HEK293T (cell line): ENCODE measurements at regions not wholly inside any gene's neighbourhood (a gene's known extent, or its start where the extent isn't known, plus 50 kb on each side); places are given as distances from the start of the nearest gene placed in this dataset.

Source experiments
- CTCF ChIA-PET: fragments of 350-600 bp; formaldehyde crosslinking; extraction: SDS; loops from one replicate; lab custom pipeline; 2021; ENCODE audit warnings: antibody characterized with exemption, inconsistent platforms; lab: Yijun Ruan, JAX
- POLR2A ChIA-PET: fragments of 350-600 bp; formaldehyde crosslinking; extraction: SDS; loops from one replicate; lab custom pipeline; 2020; ENCODE audit warnings: antibody characterized with exemption, inconsistent platforms; lab: Yijun Ruan, JAX
- DNase-seq: peaks from one replicate; pipeline ENCODE4 v3.0.0; 2012; ENCODE audit warnings: mixed read lengths; ENCODE audit errors: extremely low spot score
- ARNT ChIP-seq: fragments of 450-650 bp; IDR thresholded peaks from 2 replicates; pipeline ENCODE4 v1.6.1; 2017; ENCODE audit warnings: mild to moderate bottlenecking
- BHLHE40 ChIP-seq: fragments of 450-650 bp; IDR thresholded peaks from 2 replicates; pipeline ENCODE4 v1.6.1; 2016; ENCODE audit warnings: mild to moderate bottlenecking, moderate library complexity, borderline replicate concordance
- CTBP1 ChIP-seq: fragments of 450-650 bp; IDR thresholded peaks from 2 replicates; pipeline ENCODE4 v1.6.1; 2016; ENCODE audit warnings: borderline replicate concordance
- ELF4 ChIP-seq: fragments of 450-650 bp; IDR thresholded peaks from 2 replicates; pipeline ENCODE4 v1.6.1; 2017; ENCODE audit warnings: antibody characterized with exemption
- FOXA1 ChIP-seq: fragments of 450-650 bp; IDR thresholded peaks from 2 replicates; pipeline ENCODE4 v1.6.1; 2016; ENCODE audit warnings: mild to moderate bottlenecking
- FOXK2 ChIP-seq: fragments of 450-650 bp; IDR thresholded peaks from 2 replicates; pipeline ENCODE4 v1.6.1; 2016; ENCODE audit warnings: mild to moderate bottlenecking
- FOXM1 ChIP-seq: fragments of 450-650 bp; IDR thresholded peaks from 2 replicates; pipeline ENCODE4 v1.6.1; 2017; ENCODE audit warnings: mild to moderate bottlenecking, borderline replicate concordance
- HDGF ChIP-seq: fragments of 450-650 bp; IDR thresholded peaks from 2 replicates; pipeline ENCODE4 v1.6.1; 2017; ENCODE audit warnings: antibody characterized with exemption, borderline replicate concordance
- L3MBTL2 ChIP-seq: fragments of 450-650 bp; conservative IDR thresholded peaks from 2 replicates; pipeline ENCODE4 v1.6.1; 2016; ENCODE audit warnings: mild to moderate bottlenecking
- LEF1 ChIP-seq: fragments of 450-650 bp; IDR thresholded peaks from 2 replicates; pipeline ENCODE4 v1.6.1; 2017; ENCODE audit warnings: mild to moderate bottlenecking, borderline replicate concordance
- NFRKB ChIP-seq: fragments of 450-650 bp; IDR thresholded peaks from 2 replicates; pipeline ENCODE4 v1.6.1; 2016; ENCODE audit warnings: mild to moderate bottlenecking, moderate library complexity
- SP1 ChIP-seq: fragments of 450-650 bp; IDR thresholded peaks from 2 replicates; pipeline ENCODE4 v1.6.1; 2017
- SUZ12 ChIP-seq: fragments of 450-650 bp; IDR thresholded peaks from 2 replicates; pipeline ENCODE4 v1.6.1; 2016; ENCODE audit warnings: mild to moderate bottlenecking
- TARDBP ChIP-seq: fragments of 450-650 bp; IDR thresholded peaks from 2 replicates; pipeline ENCODE4 v1.6.1; 2016
- ZNF384 ChIP-seq: fragments of 450-650 bp; IDR thresholded peaks from 2 replicates; pipeline ENCODE4 v1.6.1; 2016
- TF ChIP-seq, protein P1 (sequence below): fragments of 450-650 bp; IDR thresholded peaks from 2 replicates; pipeline ENCODE4 v1.6.1; 2016

DNA sequence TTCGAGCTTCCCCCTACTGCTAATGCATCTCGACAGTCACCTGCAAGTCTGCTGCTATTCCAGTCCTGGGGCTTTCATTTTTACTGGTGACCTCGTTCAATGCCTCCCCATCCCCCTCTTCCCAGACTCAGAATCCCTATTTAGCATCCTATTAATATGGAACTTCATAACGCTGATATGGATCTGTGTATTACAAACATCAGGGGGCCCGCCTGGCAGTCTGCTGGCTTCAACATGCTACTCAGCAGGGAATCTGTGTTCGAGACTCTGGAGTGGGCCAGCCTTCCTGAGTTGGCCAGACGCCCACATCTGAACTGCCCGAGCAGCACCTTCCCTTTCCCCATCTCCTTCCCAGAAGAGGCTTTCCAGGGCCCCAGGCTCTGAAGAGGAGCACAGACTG lies 173.9 kb upstream of the PPARGC1A start:
- no peak for DNase-seq
- POLR2A ChIA-PET: no interaction called here
- CTCF ChIA-PET: no interaction called here
- TF ChIP-seq ZNF384: no peak
- TF ChIP-seq TARDBP: no peak
- TF ChIP-seq FOXK2: no peak
- no peak for TF ChIP-seq HDGF
- TF ChIP-seq FOXM1: no peak
- no peak for TF ChIP-seq FOXA1
- no peak for TF ChIP-seq L3MBTL2
- TF ChIP-seq CTBP1: no peak

DNA sequence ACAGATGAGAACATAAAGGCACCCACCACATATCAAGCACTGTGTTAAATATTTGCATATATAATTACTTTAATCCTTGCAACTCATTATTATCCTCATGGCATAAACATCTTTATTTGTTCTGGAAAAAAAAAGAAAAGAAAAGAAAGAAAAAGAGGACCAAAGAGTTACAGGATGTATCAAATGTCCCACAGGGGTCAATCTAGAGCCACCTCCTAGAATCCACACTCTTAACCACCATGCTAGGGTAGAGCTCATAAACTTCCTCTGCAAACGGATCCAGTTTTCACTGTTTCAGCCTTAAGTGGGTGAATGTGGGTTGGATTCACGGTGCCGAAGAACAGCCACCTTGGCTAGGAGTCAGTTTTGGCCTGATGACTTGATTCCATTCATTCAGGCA lies 171.1 kb upstream of the PPARGC1A start:
- TF ChIP-seq FOXM1: no peak
- no peak for TF ChIP-seq ZNF384
- no peak for TF ChIP-seq HDGF
- no peak for TF ChIP-seq SP1
- no peak for TF ChIP-seq ARNT
- no peak for TF ChIP-seq NFRKB
- ChIA-PET CTCF (interaction anchor here (0.7 kb wide), 1 partner anchor 92 kb away, joined by 3 read pairs; no protein-coding TSS in a partner anchor), POLR2A (no interaction called here)
- no peak for DNase-seq

DNA sequence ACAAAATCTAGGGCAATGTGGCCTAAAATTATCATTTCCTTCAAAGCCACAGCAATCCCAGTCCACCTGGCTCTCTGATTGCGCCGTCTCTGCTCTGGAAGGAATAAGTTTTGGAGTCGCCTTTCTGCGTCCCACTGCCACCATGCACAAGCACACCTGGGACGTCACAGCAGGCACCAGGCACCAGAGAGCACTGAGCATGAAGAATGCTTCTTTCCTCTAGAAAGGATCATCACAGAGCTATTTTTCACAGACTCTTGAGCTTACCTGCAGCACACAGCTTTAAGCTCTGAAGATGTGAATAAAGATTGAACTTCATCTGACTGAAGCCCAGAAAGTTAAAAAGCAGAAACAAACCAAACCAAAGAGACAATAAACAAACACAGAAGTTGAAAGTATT lies 170.0 kb upstream of the PPARGC1A start:
- TF ChIP-seq HDGF: no peak
- no peak for TF ChIP-seq ARNT
- TF ChIP-seq LEF1: no peak
- TF ChIP-seq SUZ12: no peak
- no peak for TF ChIP-seq TARDBP
- POLR2A ChIA-PET: no interaction called here
- CTCF ChIA-PET: no interaction called here
- no peak for DNase-seq

DNA sequence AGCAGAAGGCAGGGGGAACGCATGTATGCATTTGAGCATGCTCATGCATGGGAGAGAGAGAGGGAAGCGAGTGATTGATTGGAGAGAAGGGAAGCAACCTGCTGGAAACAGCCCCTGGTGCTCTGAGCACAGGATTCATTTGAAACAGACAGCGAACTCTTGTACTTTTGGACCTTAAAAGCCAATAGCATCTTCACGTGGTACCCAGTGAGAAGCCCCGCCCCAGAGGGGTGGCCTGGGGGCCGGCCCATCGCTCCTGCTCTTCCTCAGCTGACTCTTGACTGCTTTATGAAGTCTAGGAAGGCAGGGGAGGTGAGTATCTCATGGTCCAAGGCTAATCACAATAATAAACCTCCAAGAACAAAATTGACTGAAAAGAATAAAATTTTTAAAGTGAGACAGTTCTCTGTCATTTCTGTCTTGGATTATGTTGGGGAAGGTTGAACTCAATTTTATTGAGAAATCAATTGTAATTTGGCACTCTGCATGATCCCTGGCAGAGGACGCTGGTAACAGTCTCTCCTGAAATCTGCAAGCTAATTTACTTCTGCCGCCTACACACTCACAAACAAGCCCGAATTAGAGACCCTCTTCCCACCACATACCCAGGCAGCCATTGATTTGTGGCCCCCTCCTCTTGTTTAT lies 168.2 kb upstream of the PPARGC1A start:
- ChIA-PET CTCF (no interaction called here), POLR2A (no interaction called here)
- DNase-seq: no peak
- TF ChIP-seq TARDBP: no peak
- TF ChIP-seq SP1: no peak
- TF ChIP-seq, protein P1, sequence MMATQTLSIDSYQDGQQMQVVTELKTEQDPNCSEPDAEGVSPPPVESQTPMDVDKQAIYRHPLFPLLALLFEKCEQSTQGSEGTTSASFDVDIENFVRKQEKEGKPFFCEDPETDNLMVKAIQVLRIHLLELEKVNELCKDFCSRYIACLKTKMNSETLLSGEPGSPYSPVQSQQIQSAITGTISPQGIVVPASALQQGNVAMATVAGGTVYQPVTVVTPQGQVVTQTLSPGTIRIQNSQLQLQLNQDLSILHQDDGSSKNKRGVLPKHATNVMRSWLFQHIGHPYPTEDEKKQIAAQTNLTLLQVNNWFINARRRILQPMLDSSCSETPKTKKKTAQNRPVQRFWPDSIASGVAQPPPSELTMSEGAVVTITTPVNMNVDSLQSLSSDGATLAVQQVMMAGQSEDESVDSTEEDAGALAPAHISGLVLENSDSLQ: no peak

DNA sequence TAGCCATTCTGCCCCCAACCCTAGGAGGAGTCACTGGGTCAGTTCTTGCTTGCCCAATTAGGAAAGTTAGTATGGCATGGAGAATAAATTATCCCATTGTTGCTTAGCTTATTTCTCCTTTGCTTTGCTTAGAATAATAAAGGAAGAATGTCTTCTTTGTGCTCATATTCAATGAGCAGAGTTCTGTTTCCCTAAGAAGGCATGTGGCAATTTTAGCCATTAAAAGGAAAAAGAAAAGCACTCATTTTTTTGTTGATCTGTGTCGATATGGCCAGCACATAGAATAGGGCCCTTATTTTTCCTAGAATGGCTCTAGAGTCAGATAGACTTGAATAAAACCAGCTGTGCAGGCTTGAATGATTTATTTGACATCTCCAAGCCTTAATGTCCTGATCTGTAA lies 166.4 kb upstream of the PPARGC1A start:
- TF ChIP-seq TARDBP (no peak), ELF4 (no peak), SP1 (no peak), HDGF (no peak), FOXA1 (no peak)
- TF ChIP-seq, protein P1: no peak
- CTCF ChIA-PET: no interaction called here
- no peak for DNase-seq
- POLR2A ChIA-PET: no interaction called here

DNA sequence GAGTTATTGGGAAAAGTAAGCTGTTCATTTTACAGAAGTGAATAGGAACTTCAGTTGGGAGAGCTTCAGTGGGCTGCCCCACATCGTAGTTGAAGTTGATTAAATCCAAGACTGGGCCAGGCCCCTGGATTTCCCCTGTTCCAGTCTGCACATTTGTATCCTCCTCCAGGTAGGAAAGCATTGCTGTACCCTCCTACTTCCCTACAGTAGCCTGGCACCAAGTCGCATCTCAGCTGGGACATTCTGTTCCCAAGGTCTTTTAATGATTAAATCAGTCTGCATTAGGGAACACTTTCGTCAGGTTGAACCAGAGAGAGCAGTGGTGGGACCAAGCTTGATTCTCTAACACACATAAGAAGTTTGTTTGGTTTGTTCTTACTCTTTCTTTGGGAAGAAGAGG lies 165.8 kb upstream of the PPARGC1A start:
- ChIA-PET POLR2A (no interaction called here), CTCF (no interaction called here)
- TF ChIP-seq L3MBTL2 (no peak), BHLHE40 (no peak), HDGF (no peak), ELF4 (no peak), CTBP1 (no peak), TARDBP (no peak), FOXK2 (no peak), FOXM1 (no peak), FOXA1 (no peak), SUZ12 (no peak), ZNF384 (no peak), NFRKB (no peak), ARNT (no peak), LEF1 (no peak), SP1 (no peak)
- TF ChIP-seq, protein P1: no peak
- no peak for DNase-seq

DNA sequence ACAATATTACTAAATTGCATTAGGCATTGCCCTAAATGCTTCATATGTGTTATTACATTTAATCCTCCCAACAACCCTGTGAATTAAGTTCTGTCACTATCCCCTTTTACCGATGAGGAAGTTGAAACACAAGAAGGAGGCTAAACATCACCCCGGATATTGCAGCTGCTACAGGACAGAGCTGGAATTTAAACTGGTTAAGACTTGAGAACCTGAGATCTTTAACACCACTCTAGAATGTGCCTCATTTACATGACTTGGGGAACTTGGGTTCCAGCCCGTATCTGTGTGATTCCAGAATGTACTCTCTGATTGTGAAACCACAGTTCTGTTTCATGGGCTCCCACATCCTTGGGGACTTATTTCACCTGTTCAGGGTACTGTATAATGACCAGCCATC lies 165.1 kb upstream of the PPARGC1A start:
- TF ChIP-seq FOXA1: no peak
- TF ChIP-seq SUZ12: no peak
- no peak for TF ChIP-seq ELF4
- TF ChIP-seq HDGF: no peak
- TF ChIP-seq TARDBP: no peak
- TF ChIP-seq ZNF384: no peak
- no peak for TF ChIP-seq CTBP1
- TF ChIP-seq BHLHE40: no peak
- no peak for TF ChIP-seq NFRKB
- TF ChIP-seq ARNT: no peak
- TF ChIP-seq, protein P1: no peak
- TF ChIP-seq FOXK2: no peak
- ChIA-PET CTCF (no interaction called here), POLR2A (no interaction called here)
- no peak for DNase-seq
